Motor neuron (in vitro differentiated cells): ENCODE measurements at regions not wholly inside any gene's neighbourhood (a gene's known extent, or its start where the extent isn't known, plus 50 kb on each side); places are given as distances from the start of the nearest gene placed in this dataset.
"Not testable (repeated sequence)": the region's sequence is repeated elsewhere in the genome, so short reads cannot be mapped to it uniquely, and the experiment has no call there.

Experiments
- ATAC-seq, 8 experiments: fragments of 200-7000 bp; cut with Tn5 transposase; replicated peaks in 6 of 8; 2 replicates each; pipeline ENCODE4 v1.8.0; 2021; ENCODE audit warnings: mild to moderate bottlenecking in 8 of 8, moderate library complexity in 8 of 8
- H3K27ac ChIP-seq, 2 donors: fragments of 250-450 bp; sonication (Bioruptor Pico); 2 replicates each; pipeline ENCODE4 v1.9.0; 2021; ENCODE audit warnings: antibody characterized with exemption in 2 of 2, mild to moderate bottlenecking in 2 of 2, moderate library complexity in 1 of 2
- H3K4me1 ChIP-seq, 2 donors: fragments of 250-450 bp; sonication (Bioruptor Pico); replicated peaks in 1 of 2; 2 replicates each; pipeline ENCODE4 v1.6.1; 2021; ENCODE audit warnings: antibody characterized with exemption in 2 of 2, mild to moderate bottlenecking in 2 of 2, moderate library complexity in 1 of 2
- H3K4me3 ChIP-seq, 5 donors: fragments of 250-450 bp; sonication (Bioruptor Pico); 2 replicates each; pipeline ENCODE4 v1.9.0; 2021; ENCODE audit warnings: antibody characterized with exemption in 5 of 5, mild to moderate bottlenecking in 5 of 5, moderate library complexity in 4 of 5
- WGBS, 10 experiments: fragments of 450-650 bp; shearing (Covaris generic); methylation state at CpG; one replicate each; pipeline ENCODE4 v1.0.0; 2022; 5-methylcytosine and 5-hydroxymethylcytosine counted together
- in situ Hi-C, 9 experiments: fragments of 400-800 bp; cut with MboI; loops; one replicate each; pipeline ENCODE4 v1.15.0; 2021; ENCODE audit warnings: low sequenced_read_pairs in 9 of 9, low pct_unique_long_range_greater_than_20kb in 2 of 9; ENCODE audit not compliant: unreplicated experiment in 9 of 9

- ATAC-seq = peak in 7 of 8 experiments; percentile 19 to 90 (median 58)
- Histone ChIP-seq H3K27ac (no peak overlapping the region), H3K4me1 (peaks cover 2 to 10% of the 10 kb centered on the region in 2 donors), H3K4me3 (no peak overlapping the region)
- in situ Hi-C loops = no loop called here
- WGBS, 10 experiments = 0 to 67% (median 43%) methylated on average over 2 to 7 of the region's 7 CpGs; no CpG with 5 or more reads in 1 of the 10 experiments
Observed at GRCh38 chr2:44051593-44052347, 56.0 kb upstream of the LRPPRC start.

DNA sequence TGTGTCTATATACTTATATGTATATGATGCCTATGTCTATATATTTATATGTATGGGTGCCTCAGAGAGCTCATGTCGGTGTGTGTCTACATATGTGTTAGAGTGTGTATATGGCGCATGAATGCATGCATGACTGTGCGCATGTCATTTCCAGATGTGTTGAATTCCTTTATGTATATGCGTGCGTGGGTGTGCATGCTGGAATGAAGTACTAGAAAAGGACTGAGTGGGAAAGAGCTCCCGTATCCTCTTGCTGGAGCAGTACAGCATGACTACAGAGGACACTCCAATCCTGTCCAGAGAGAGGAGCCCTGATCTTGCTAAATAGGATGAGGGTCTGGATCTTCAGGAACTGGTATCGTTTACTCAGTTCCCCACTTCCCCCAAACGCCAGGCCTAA is 56.8 kb upstream of the LRPPRC start:
- in situ Hi-C loops = no loop called here
- no peak overlapping the region for H3K4me3 ChIP-seq
- WGBS, 10 experiments = 20 to 91% (median 69%) methylated on average over 1 to 8 of the region's 8 CpGs; no CpG with 5 or more reads in 2 of the 10 experiments

DNA sequence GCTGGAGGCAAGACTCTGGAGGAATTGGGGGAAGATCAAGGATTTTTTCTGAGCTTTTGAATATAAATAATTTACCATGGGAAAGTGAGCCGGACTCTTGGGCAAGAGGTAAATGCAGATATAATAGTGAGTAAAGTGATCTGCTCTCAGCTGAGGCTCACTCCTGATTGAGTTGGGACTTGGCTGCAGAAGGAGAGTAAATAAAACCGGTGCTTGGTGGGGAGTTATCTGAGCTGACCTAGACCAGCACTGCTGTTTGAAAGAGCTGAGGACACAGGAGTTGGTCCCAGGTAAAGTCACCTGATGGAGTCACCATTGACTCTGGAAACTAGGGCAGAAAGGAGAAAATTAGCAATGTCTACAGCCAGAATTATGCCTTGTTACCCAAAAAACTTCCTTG is 57.3 kb upstream of the LRPPRC start:
- Histone ChIP-seq H3K27ac (no peak overlapping the region), H3K4me3 (no peak overlapping the region), H3K4me1 (peaks cover 2 to 10% of the 10 kb centered on the region in 2 donors)
- 33 to 100% (median 94%) methylated on average over 1 to 2 of the region's 2 CpGs; no CpG with 5 or more reads in 3 of the 10 experiments for WGBS, 10 experiments
- no peak for ATAC-seq
- in situ Hi-C loops = no loop called here

More for the DNA sequence above, 56.8 kb upstream of the LRPPRC start:
- Histone ChIP-seq H3K4me1 (peaks cover 2 to 10% of the 10 kb centered on the region in 2 donors), H3K27ac (no peak overlapping the region)
- peak in 4 of 8 experiments; percentile 25 to 76 (median 50) for ATAC-seq

GRCh38 chr2:44053456-44053855 is 57.7 kb upstream of the LRPPRC start:
- ATAC-seq = no peak
- Histone ChIP-seq H3K4me3 (no peak overlapping the region), H3K4me1 (peaks cover 2 to 10% of the 10 kb centered on the region in 2 donors), H3K27ac (no peak overlapping the region)
- 46 to 100% (median 90%) methylated on average over 1 to 4 of the region's 4 CpGs; no CpG with 5 or more reads in 3 of the 10 experiments for WGBS, 10 experiments
- in situ Hi-C loops = no loop called here

DNA sequence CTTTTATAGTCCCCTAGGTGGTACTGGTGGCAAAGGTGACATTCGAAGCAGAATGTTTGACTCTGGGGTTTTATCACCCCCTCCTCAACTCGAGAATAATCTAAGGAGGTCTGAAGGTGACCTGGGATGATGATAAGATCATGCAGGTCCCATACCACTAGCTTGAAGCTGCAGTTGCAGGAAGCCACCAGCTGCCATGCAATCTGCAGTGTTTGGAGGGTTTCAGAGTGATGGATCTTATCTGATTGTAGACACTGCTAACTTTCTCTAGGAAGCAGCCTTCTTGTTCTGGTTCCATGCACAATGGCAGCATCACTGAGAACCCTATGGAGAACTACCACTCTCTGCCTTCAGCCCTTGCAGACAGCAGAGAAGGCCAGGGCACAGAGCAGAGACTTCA is 59.4 kb upstream of the LRPPRC start:
- 0 to 63% (median 26%) methylated on average over 1 to 2 of the region's 2 CpGs; no CpG with 5 or more reads in 4 of the 10 experiments for WGBS, 10 experiments
- H3K4me1 ChIP-seq = peaks cover 2 to 10% of the 10 kb centered on the region in 2 donors
- no peak overlapping the region for H3K4me3 ChIP-seq
- no peak for ATAC-seq
- in situ Hi-C loops = no loop called here
- no peak overlapping the region for H3K27ac ChIP-seq

- Histone ChIP-seq H3K4me3 (no peak overlapping the region), H3K4me1 (peaks cover 2 to 10% of the 10 kb centered on the region in 2 donors), H3K27ac (no peak overlapping the region)
- in situ Hi-C loops = no loop called here
- 72 to 100% (median 89%) methylated on average over 1 to 7 of the region's 7 CpGs; no CpG with 5 or more reads in 3 of the 10 experiments for WGBS, 10 experiments
- ATAC-seq = no peak
Observed at GRCh38 chr2:44055664-44056063, 59.9 kb upstream of the LRPPRC start.

DNA sequence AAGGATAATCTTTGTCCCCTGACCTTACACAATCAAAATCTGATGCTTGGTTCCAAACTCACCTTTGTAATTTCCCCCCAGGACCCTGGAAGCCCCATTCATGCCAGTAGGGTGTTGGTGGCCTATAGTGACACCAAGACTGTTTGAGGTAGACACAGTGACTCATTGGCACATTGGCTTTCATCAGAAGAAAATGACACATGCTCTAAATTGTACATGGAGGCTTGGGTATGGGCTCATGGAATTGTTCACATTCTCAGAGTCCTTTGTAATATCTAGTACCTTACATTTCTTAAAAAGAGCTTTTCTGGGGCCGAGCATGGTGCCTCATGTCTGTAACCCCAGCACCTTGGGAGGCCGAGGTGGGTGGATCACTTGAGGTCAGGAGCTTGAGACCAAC is 61.2 kb upstream of the LRPPRC start:
- Histone ChIP-seq H3K4me1 (peaks cover 2 to 3% of the 10 kb centered on the region in 2 donors), H3K4me3 (no peak overlapping the region), H3K27ac (no peak overlapping the region)
- WGBS, 10 experiments = 14 to 100% (median 83%) methylated on average over 1 to 2 of the region's 2 CpGs; no CpG with 5 or more reads in 3 of the 10 experiments
- ATAC-seq = no peak
- in situ Hi-C loops = no loop called here

- H3K27ac ChIP-seq, ATAC-seq, H3K4me1 ChIP-seq, H3K4me3 ChIP-seq, in situ Hi-C loops: not testable (repeated sequence)
- 0 to 83% (median 20%) methylated on average over 1 of the region's 1 CpG; no CpG with 5 or more reads in 5 of the 10 experiments for WGBS, 10 experiments
Observed at GRCh38 chr2:44060286-44060685, 64.5 kb upstream of the LRPPRC start.

- Histone ChIP-seq H3K4me1 (no peaks in the 10 kb centered on the region), H3K4me3 (no peak overlapping the region), H3K27ac (no peak overlapping the region)
- no peak for ATAC-seq
- in situ Hi-C loops = no loop called here
- 100% methylated on average over 1 of the region's 1 CpG; no CpG with 5 or more reads in 8 of the 10 experiments for WGBS, 10 experiments
Observed at GRCh38 chr2:44060990-44061389, 65.2 kb upstream of the LRPPRC start.

GRCh38 chr2:44061469-44061868 is 65.7 kb upstream of the LRPPRC start:
- ATAC-seq = no peak
- in situ Hi-C loops = no loop called here
- no peak overlapping the region for H3K4me3 ChIP-seq
- no peak overlapping the region for H3K27ac ChIP-seq
- no peaks in the 10 kb centered on the region for H3K4me1 ChIP-seq
- 30 to 80% (median 47%) methylated on average over 1 to 3 of the region's 15 CpGs; no CpG with 5 or more reads in 6 of the 10 experiments for WGBS, 10 experiments

DNA sequence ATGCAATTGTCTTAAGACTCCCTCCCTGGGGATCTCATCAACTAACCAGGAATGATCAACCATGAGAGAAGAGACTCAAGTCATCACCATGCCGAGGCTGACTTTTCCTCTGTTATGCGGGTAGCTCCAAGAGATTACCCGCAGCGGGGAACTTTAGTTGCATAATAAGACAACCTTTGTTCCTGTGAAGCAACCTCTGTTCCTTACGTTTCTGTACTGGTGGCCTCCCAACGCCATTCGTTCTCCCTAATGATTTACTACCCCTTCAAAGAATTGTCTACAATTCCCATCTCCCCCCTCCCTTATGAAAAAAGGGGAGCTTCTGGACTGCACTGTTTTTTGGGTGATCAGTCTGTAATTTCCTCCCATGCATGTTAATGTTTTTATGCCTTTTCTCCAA is 66.1 kb upstream of the LRPPRC start:
- in situ Hi-C loops = no loop called here
- WGBS, 10 experiments = 10 to 100% (median 62%) methylated on average over 1 to 7 of the region's 7 CpGs
- no peak overlapping the region for H3K27ac ChIP-seq
- ATAC-seq = no peak
- no peak overlapping the region for H3K4me3 ChIP-seq
- H3K4me1 ChIP-seq = no peaks in the 10 kb centered on the region

DNA sequence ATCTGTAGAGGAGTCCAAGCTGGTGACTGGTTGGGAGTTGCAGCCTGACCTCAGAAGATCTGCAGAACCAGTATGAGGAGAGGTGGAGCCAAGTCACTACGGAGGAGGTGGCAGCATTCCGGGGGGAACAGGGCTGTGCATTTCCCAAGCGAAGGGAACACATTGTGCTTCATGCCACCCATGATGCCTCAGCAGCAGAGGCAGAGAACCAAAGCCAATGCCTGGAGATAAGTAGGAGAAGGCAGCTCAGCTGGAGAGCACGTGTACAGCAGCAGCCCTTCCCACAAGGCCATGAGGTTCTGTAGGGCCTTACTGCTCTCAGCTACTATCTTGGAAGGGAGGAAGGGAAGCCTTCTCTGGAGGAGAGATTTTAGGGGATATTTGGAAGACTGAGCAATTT is 67.2 kb upstream of the LRPPRC start:
- in situ Hi-C loops = no loop called here
- H3K4me1 ChIP-seq = no peaks in the 10 kb centered on the region
- H3K27ac ChIP-seq = no peak overlapping the region
- H3K4me3 ChIP-seq = no peak overlapping the region
- WGBS, 10 experiments = 0 to 100% (median 49%) methylated on average over 1 to 3 of the region's 4 CpGs; no CpG with 5 or more reads in 2 of the 10 experiments
- peak in 2 of 8 experiments; percentile 51 to 57 for ATAC-seq

DNA sequence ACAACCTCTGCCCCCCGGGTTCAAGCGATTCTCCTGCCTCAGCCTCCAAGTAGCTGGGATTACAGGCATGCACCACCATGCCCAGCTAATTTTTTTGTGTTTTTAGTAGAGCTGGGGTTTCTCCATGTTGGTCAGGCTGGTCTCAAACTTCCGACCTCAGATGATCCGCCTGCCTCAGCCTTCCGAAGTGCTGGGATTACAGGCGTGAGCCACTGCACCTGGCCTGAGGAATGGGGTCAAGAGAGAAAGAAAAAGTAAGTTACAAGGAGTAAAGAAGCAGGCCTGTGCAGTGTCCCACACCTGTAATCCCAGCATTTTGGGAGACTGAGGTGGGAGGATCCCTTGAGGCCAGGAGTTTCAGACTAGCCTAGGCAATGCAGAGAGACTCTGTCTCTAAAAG is 68.5 kb upstream of the LRPPRC start:
- 60 to 92% (median 90%) methylated on average over 1 to 6 of the region's 6 CpGs; no CpG with 5 or more reads in 4 of the 10 experiments for WGBS, 10 experiments
- H3K4me1 ChIP-seq, ATAC-seq, in situ Hi-C loops, H3K4me3 ChIP-seq, H3K27ac ChIP-seq: not testable (repeated sequence)
